Activated CD4-positive, alpha-beta memory T cell treated with anti-CD3 and anti-CD28 coated beads, Interleukin-2, amount 10 ng/mL, durations not matched to agents 7 days and 5 days (primary cell): ENCODE measurements at regions not wholly inside any gene's neighbourhood (a gene's known extent, or its start where the extent isn't known, plus 50 kb on each side); places are given as distances from the start of the nearest gene placed in this dataset.

Experiments used
- CTCF ChIA-PET: fragments of 350-600 bp; sonication (Branson Sonifier 250); formaldehyde crosslinking; loops from one replicate; lab custom pipeline; 2021; ENCODE audit warnings: antibody characterized with exemption, inconsistent platforms; lab: Charles Lee
- POLR2A ChIA-PET: fragments of 350-600 bp; sonication (Branson Sonifier 250); formaldehyde crosslinking; loops from one replicate; lab custom pipeline; 2021; ENCODE audit warnings: antibody characterized with exemption; lab: Charles Lee
- DNase-seq: peaks from one replicate; pipeline ENCODE4 v3.0.0-alpha.2; 2020
- H3K27ac Mint-ChIP-seq: one replicate; pipeline ENCODE4 v1.8.0; 2021; ENCODE audit warnings: mild to moderate bottlenecking, mixed read lengths
- H3K27me3 Mint-ChIP-seq: one replicate; pipeline ENCODE4 v1.8.0; 2021; ENCODE audit warnings: mixed read lengths
- H3K36me3 Mint-ChIP-seq: one replicate; pipeline ENCODE4 v1.8.0; 2021; ENCODE audit warnings: low read depth, mixed read lengths
- H3K4me1 Mint-ChIP-seq: one replicate; pipeline ENCODE4 v1.8.0; 2021; ENCODE audit warnings: mixed read lengths
- H3K4me3 Mint-ChIP-seq: one replicate; pipeline ENCODE4 v1.8.0; 2021; ENCODE audit warnings: mild to moderate bottlenecking, mixed read lengths
- H3K9me3 Mint-ChIP-seq: one replicate; pipeline ENCODE4 v1.8.0; 2021; ENCODE audit warnings: mixed read lengths

- H3K27me3 Mint-ChIP-seq: no peaks in the 10 kb centered on the region
- no peak overlapping the region for H3K27ac Mint-ChIP-seq
- peaks cover 4% of the 10 kb centered on the region for H3K9me3 Mint-ChIP-seq
- no peak for DNase-seq
- H3K36me3 Mint-ChIP-seq: no peaks in the 10 kb centered on the region
- no peaks in the 10 kb centered on the region for H3K4me1 Mint-ChIP-seq
- CTCF ChIA-PET: no interaction called here
- POLR2A ChIA-PET: no interaction called here
- no peak overlapping the region for H3K4me3 Mint-ChIP-seq
Observed at GRCh38 chr3:144413068-144413467, 441.4 kb downstream of the DIPK2A start.

- H3K9me3 Mint-ChIP-seq: peaks cover 4% of the 10 kb centered on the region
- no peaks in the 10 kb centered on the region for H3K4me1 Mint-ChIP-seq
- no peak overlapping the region for H3K27ac Mint-ChIP-seq
- no peak overlapping the region for H3K4me3 Mint-ChIP-seq
- H3K27me3 Mint-ChIP-seq: no peaks in the 10 kb centered on the region
- ChIA-PET POLR2A (no interaction called here), CTCF (no interaction called here)
- DNase-seq: no peak
- H3K36me3 Mint-ChIP-seq: no peaks in the 10 kb centered on the region
Observed at GRCh38 chr3:144415492-144415891, 443.9 kb downstream of the DIPK2A start.

- Mint-ChIP-seq H3K9me3 (peaks cover 2% of the 10 kb centered on the region), H3K4me3 (no peak overlapping the region), H3K4me1 (no peaks in the 10 kb centered on the region), H3K27me3 (no peaks in the 10 kb centered on the region), H3K36me3 (no peaks in the 10 kb centered on the region), H3K27ac (no peak overlapping the region)
- ChIA-PET POLR2A (no interaction called here), CTCF (no interaction called here)
- DNase-seq: no peak
Observed at GRCh38 chr3:144424606-144425005, 453.0 kb downstream of the DIPK2A start.

- H3K9me3 Mint-ChIP-seq: peaks cover 2% of the 10 kb centered on the region
- DNase-seq: no peak
- no peaks in the 10 kb centered on the region for H3K36me3 Mint-ChIP-seq
- ChIA-PET POLR2A (no interaction called here), CTCF (no interaction called here)
- H3K4me1 Mint-ChIP-seq: no peaks in the 10 kb centered on the region
- H3K27ac Mint-ChIP-seq: no peak overlapping the region
- H3K27me3 Mint-ChIP-seq: no peaks in the 10 kb centered on the region
- H3K4me3 Mint-ChIP-seq: no peak overlapping the region
Observed at GRCh38 chr3:144426366-144426765, 454.7 kb downstream of the DIPK2A start.

- CTCF ChIA-PET: no interaction called here
Observed at GRCh38 chr3:144426967-144427366, 455.3 kb downstream of the DIPK2A start.

GRCh38 chr3:144429719-144430121, 458.1 kb downstream of the DIPK2A start:
- H3K27me3 Mint-ChIP-seq: no peaks in the 10 kb centered on the region
- CTCF ChIA-PET: no interaction called here
- no peaks in the 10 kb centered on the region for H3K9me3 Mint-ChIP-seq
- H3K4me3 Mint-ChIP-seq: no peak overlapping the region
- H3K4me1 Mint-ChIP-seq: no peaks in the 10 kb centered on the region
- H3K27ac Mint-ChIP-seq: no peak overlapping the region
- no peaks in the 10 kb centered on the region for H3K36me3 Mint-ChIP-seq
- DNase-seq: no peak
- POLR2A ChIA-PET: no interaction called here

More at GRCh38 chr3:144426967-144427366, 455.3 kb downstream of the DIPK2A start:
- Mint-ChIP-seq H3K4me3 (no peak overlapping the region), H3K9me3 (peaks cover 2% of the 10 kb centered on the region), H3K36me3 (no peaks in the 10 kb centered on the region), H3K27me3 (no peaks in the 10 kb centered on the region), H3K4me1 (no peaks in the 10 kb centered on the region), H3K27ac (no peak overlapping the region)
- POLR2A ChIA-PET: no interaction called here
- DNase-seq: no peak

GRCh38 chr3:144431134-144431533, 459.5 kb downstream of the DIPK2A start:
- POLR2A ChIA-PET: no interaction called here
- Mint-ChIP-seq H3K36me3 (no peaks in the 10 kb centered on the region), H3K27ac (no peak overlapping the region), H3K9me3 (no peaks in the 10 kb centered on the region), H3K27me3 (no peaks in the 10 kb centered on the region), H3K4me1 (no peaks in the 10 kb centered on the region), H3K4me3 (no peak overlapping the region)
- CTCF ChIA-PET: no interaction called here
- DNase-seq: no peak

GRCh38 chr3:144433006-144433405, 461.4 kb downstream of the DIPK2A start:
- Mint-ChIP-seq H3K36me3 (no peaks in the 10 kb centered on the region), H3K4me3 (no peak overlapping the region), H3K27ac (no peak overlapping the region), H3K4me1 (no peaks in the 10 kb centered on the region), H3K27me3 (no peaks in the 10 kb centered on the region), H3K9me3 (no peaks in the 10 kb centered on the region)
- no peak for DNase-seq
- ChIA-PET CTCF (no interaction called here), POLR2A (no interaction called here)

- no peaks in the 10 kb centered on the region for H3K27me3 Mint-ChIP-seq
- CTCF ChIA-PET: no interaction called here
- no peaks in the 10 kb centered on the region for H3K36me3 Mint-ChIP-seq
- no peak overlapping the region for H3K27ac Mint-ChIP-seq
- H3K4me3 Mint-ChIP-seq: no peak overlapping the region
- no peaks in the 10 kb centered on the region for H3K9me3 Mint-ChIP-seq
- POLR2A ChIA-PET: no interaction called here
- no peak for DNase-seq
- H3K4me1 Mint-ChIP-seq: no peaks in the 10 kb centered on the region
Observed at GRCh38 chr3:144437989-144438388, 466.4 kb downstream of the DIPK2A start.

- Mint-ChIP-seq H3K36me3 (no peaks in the 10 kb centered on the region), H3K27ac (no peak overlapping the region), H3K4me3 (no peak overlapping the region), H3K9me3 (no peaks in the 10 kb centered on the region), H3K4me1 (no peaks in the 10 kb centered on the region), H3K27me3 (no peaks in the 10 kb centered on the region)
- no peak for DNase-seq
- ChIA-PET POLR2A (no interaction called here), CTCF (interaction anchor here (0.6 kb wide), 1 partner anchor 549 kb away, joined by 3 read pairs; no protein-coding TSS in a partner anchor)
Observed at GRCh38 chr3:144444061-144444460, 472.4 kb downstream of the DIPK2A start.

GRCh38 chr3:144444546-144444945, 472.9 kb downstream of the DIPK2A start:
- POLR2A ChIA-PET: no interaction called here
- no peaks in the 10 kb centered on the region for H3K27me3 Mint-ChIP-seq
- no peaks in the 10 kb centered on the region for H3K4me1 Mint-ChIP-seq
- H3K36me3 Mint-ChIP-seq: no peaks in the 10 kb centered on the region
- H3K27ac Mint-ChIP-seq: no peak overlapping the region
- CTCF ChIA-PET: no interaction called here
- DNase-seq: no peak
- no peak overlapping the region for H3K4me3 Mint-ChIP-seq
- H3K9me3 Mint-ChIP-seq: no peaks in the 10 kb centered on the region

GRCh38 chr3:144455841-144456440, 484.3 kb downstream of the DIPK2A start:
- CTCF ChIA-PET: no interaction called here
- no peaks in the 10 kb centered on the region for H3K4me1 Mint-ChIP-seq
- H3K4me3 Mint-ChIP-seq: no peak overlapping the region
- POLR2A ChIA-PET: no interaction called here
- no peaks in the 10 kb centered on the region for H3K27me3 Mint-ChIP-seq
- H3K36me3 Mint-ChIP-seq: no peaks in the 10 kb centered on the region
- DNase-seq: no peak
- H3K27ac Mint-ChIP-seq: no peak overlapping the region
- peaks cover 2% of the 10 kb centered on the region for H3K9me3 Mint-ChIP-seq

GRCh38 chr3:144457758-144458157, 486.1 kb downstream of the DIPK2A start:
- CTCF ChIA-PET: no interaction called here
- H3K9me3 Mint-ChIP-seq: peaks cover 2% of the 10 kb centered on the region
- no peaks in the 10 kb centered on the region for H3K27me3 Mint-ChIP-seq
- POLR2A ChIA-PET: no interaction called here
- H3K27ac Mint-ChIP-seq: no peak overlapping the region
- DNase-seq: no peak
- no peak overlapping the region for H3K4me3 Mint-ChIP-seq
- no peaks in the 10 kb centered on the region for H3K4me1 Mint-ChIP-seq
- no peaks in the 10 kb centered on the region for H3K36me3 Mint-ChIP-seq

- H3K4me1 Mint-ChIP-seq: no peaks in the 10 kb centered on the region
- H3K27me3 Mint-ChIP-seq: no peaks in the 10 kb centered on the region
- H3K27ac Mint-ChIP-seq: no peak overlapping the region
- no peak overlapping the region for H3K4me3 Mint-ChIP-seq
- no peak for DNase-seq
- peaks cover 2% of the 10 kb centered on the region for H3K9me3 Mint-ChIP-seq
- CTCF ChIA-PET: no interaction called here
- POLR2A ChIA-PET: no interaction called here
- no peaks in the 10 kb centered on the region for H3K36me3 Mint-ChIP-seq
Observed at GRCh38 chr3:144458283-144458682, 486.7 kb downstream of the DIPK2A start.
